Ishikawa (cell line): ENCODE measurements at regions not wholly inside any gene's neighbourhood (a gene's known extent, or its start where the extent isn't known, plus 50 kb on each side); places are given as distances from the start of the nearest gene placed in this dataset.

Source experiments
- CREB1 ChIP-seq: IDR thresholded peaks from 2 replicates; pipeline ENCODE4 v1.6.1; 2012; ENCODE audit warnings: low read depth
- RAD21 ChIP-seq: IDR thresholded peaks from 2 replicates; pipeline ENCODE4 v1.6.1; 2012; ENCODE audit warnings: low read depth
- REST ChIP-seq: IDR thresholded peaks from 2 replicates; pipeline ENCODE4 v1.6.1; 2012; ENCODE audit warnings: low read depth, mild to moderate bottlenecking
- TCF12 ChIP-seq: IDR thresholded peaks from 2 replicates; pipeline ENCODE4 v1.6.1; 2012; ENCODE audit warnings: low read depth
- TF ChIP-seq, protein P1 (sequence below): IDR thresholded peaks from 2 replicates; pipeline ENCODE4 v1.6.1; 2012
- TF ChIP-seq, protein P2 (sequence below): IDR thresholded peaks from 2 replicates; pipeline ENCODE4 v1.6.1; 2012

GRCh38 chr2:173851141-173851641 lies 114.0 kb downstream of the SP3 start:
- TF ChIP-seq, protein P1, sequence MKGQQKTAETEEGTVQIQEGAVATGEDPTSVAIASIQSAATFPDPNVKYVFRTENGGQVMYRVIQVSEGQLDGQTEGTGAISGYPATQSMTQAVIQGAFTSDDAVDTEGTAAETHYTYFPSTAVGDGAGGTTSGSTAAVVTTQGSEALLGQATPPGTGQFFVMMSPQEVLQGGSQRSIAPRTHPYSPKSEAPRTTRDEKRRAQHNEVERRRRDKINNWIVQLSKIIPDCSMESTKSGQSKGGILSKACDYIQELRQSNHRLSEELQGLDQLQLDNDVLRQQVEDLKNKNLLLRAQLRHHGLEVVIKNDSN, result no peak
- no peak for TF ChIP-seq RAD21
- TF ChIP-seq, protein P2, sequence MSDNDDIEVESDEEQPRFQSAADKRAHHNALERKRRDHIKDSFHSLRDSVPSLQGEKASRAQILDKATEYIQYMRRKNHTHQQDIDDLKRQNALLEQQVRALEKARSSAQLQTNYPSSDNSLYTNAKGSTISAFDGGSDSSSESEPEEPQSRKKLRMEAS, result no peak
- no peak for TF ChIP-seq REST
- TF ChIP-seq CREB1, result no peak
- TF ChIP-seq TCF12, result no peak
